ENCODE measurements at regions not wholly inside any gene's neighbourhood (a gene's known extent, or its start where the extent isn't known, plus 50 kb on each side); places are given as distances from the start of the nearest gene placed in this dataset.

DNA sequence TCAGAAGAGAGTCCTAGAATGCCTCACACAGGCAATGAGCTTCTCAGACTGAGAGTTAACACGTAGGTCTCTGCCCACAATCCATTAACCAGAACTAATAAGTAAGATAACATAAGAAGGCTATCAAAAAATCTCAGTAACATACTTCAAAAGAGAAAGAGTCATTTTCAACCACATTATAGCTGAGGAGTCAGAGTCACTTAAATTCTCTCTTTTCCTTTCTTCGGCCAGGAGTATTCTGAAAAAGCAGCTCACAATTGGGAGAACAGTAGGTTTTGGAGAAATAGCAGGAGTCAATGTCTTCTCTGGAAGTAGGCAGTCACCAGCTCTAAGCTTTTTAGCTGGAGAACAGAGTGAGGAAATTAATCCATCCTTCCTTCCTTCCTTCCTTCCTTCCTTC lies 1364.4 kb upstream of the NXPH2 start:
- no peak for TF ChIP-seq CTCF (IDR thresholded peaks at IDR 0.05)

DNA sequence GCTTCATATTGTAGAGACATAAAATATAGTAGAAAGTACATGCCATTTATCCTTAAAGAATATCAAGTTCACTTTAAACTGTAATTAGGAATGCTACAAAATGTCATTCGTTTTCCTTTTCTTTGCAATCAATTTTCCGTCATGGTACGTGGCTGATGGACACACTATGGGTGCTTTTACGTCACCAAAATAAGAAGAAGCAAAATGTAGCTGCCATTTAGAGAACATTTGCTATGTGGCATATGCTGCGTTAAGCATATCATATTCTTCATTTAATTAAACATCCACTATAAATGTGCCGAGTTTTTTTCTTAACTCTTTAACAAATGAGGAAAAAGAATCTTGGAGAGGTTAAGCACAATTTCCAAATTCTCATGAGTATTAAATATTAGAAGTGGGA lies 1358.5 kb upstream of the NXPH2 start:
- TF ChIP-seq CTCF (IDR thresholded peaks at IDR 0.05): no peak

DNA sequence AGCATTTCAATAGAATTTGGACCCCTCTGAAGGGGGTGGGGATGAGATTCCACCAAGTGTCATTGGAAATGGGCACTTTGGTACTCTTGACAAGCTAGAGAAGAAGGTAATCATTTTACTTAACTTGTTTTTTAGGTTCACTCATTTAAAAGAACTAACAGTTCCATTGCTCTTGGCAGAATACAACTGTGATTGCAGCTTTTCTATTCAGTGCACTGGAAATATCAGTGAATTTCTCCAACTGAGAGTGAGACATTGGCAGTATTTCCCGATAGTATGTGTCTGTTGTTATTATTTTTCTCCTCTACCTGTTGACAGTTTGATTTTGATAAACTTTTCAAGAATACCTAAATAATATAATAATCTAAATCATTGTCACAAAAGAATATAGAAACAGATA lies 1356.7 kb upstream of the NXPH2 start:
- TF ChIP-seq CTCF (IDR thresholded peaks at IDR 0.05): no peak

DNA sequence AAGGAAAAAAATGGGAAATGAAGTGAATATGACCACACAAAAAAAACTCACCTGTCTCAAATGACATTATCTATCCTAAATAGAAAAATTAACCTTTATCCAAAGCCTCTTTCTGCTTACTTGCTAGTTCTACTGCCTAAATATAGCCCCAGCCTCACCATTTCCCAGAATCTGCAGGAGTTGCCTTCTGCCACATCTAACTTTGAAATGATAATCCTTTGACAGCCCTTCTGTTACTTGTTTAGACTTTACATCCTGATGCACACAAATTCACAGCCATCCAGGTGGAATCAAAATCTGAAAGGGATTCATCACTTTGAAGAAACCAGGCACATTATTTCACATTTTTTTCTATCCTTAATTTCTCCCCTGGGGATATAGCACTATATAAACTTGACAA lies 1356.2 kb upstream of the NXPH2 start:
- TF ChIP-seq CTCF (IDR thresholded peaks at IDR 0.05): no peak

- no peak for TF ChIP-seq CTCF (IDR thresholded peaks at IDR 0.05)
Observed at GRCh38 chr2:140128909-140129308, 1348.7 kb upstream of the NXPH2 start.

DNA sequence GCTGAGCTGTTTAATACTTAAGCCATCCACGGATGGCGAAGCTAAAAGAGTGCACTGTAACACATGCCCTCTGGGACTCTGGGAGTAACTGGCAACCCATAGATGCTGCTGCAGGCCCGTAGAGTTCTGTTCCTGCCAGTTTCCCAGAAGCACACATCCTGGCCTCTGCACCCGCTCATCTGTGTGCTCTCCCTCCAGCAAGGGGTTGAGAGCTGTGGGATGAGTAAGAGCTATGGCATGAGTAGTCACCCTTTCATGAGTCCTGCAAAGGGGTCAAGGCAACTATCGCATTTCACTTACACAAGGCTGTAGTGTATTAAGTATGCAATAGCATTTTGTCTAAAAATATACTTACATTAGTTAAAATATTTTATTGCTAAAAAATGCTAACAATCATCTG lies 1341.8 kb upstream of the NXPH2 start:
- no peak for TF ChIP-seq CTCF (IDR thresholded peaks at IDR 0.05)

DNA sequence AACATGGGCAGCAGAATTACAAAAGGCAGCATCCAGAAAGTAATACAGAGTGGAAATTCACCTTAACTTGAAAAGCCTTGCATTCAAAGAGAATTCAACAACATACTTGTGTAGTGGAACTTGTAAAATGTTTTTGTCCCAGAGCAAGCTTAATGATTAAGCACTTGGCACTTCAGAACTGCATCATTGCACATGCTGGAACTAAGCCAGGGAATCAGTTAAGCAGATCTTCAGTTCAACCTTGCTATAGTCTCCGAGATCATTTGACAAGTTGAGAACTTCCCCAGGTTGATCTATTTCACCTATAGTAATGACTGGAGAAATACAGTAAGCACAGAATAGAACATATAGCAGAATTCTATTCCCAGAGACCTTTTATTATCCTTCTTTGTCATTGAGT lies 1337.2 kb upstream of the NXPH2 start:
- TF ChIP-seq CTCF (IDR thresholded peaks at IDR 0.05): no peak

GRCh38 chr2:140108706-140109475 lies 1328.7 kb upstream of the NXPH2 start:
- TF ChIP-seq CTCF (IDR thresholded peaks at IDR 0.05): no peak
